GM23248 (cell line): ENCODE measurements at regions not wholly inside any gene's neighbourhood (a gene's known extent, or its start where the extent isn't known, plus 50 kb on each side); places are given as distances from the start of the nearest gene placed in this dataset.

Source experiments
- DNase-seq: peaks from one replicate; pipeline ENCODE4 v3.0.0-alpha.2; 2015
- H2AFZ ChIP-seq: fragments of 200-600 bp; sonication (generic); 2 replicates; pipeline ENCODE4 v1.6.1; 2016; ENCODE audit warnings: antibody characterized with exemption
- H3F3A ChIP-seq: fragments of 200-600 bp; sonication (generic); 2 replicates; pipeline ENCODE4 v1.6.1; 2016; ENCODE audit warnings: mild to moderate bottlenecking, antibody characterized with exemption, mixed run types; ENCODE audit not compliant: insufficient read depth
- H3K27ac ChIP-seq: fragments of 200-600 bp; sonication (generic); 2 replicates; pipeline ENCODE4 v1.5.1; 2016; ENCODE audit warnings: mild to moderate bottlenecking
- H3K27me3 ChIP-seq: fragments of 200-600 bp; sonication (generic); replicated peaks from 2 replicates; pipeline ENCODE4 v1.6.1; 2016; ENCODE audit warnings: mild to moderate bottlenecking; ENCODE audit not compliant: insufficient read depth
- H3K36me3 ChIP-seq: fragments of 200-600 bp; sonication (generic); 2 replicates; pipeline ENCODE4 v1.6.1; 2016; ENCODE audit warnings: low read depth, mild to moderate bottlenecking
- H3K4me1 ChIP-seq: fragments of 200-600 bp; sonication (generic); 2 replicates; pipeline ENCODE4 v1.6.1; 2016; ENCODE audit warnings: mild to moderate bottlenecking; ENCODE audit not compliant: insufficient read depth
- H3K4me2 ChIP-seq: fragments of 200-600 bp; sonication (generic); one replicate; pipeline ENCODE4 v1.6.1; 2016; ENCODE audit warnings: mild to moderate bottlenecking; ENCODE audit not compliant: unreplicated experiment
- H3K4me3 ChIP-seq: fragments of 200-600 bp; sonication (generic); 2 replicates; pipeline ENCODE4 v1.5.1; 2016; ENCODE audit warnings: mild to moderate bottlenecking
- H3K79me2 ChIP-seq: fragments of 200-600 bp; sonication (generic); 2 replicates; pipeline ENCODE4 v1.6.1; 2016; ENCODE audit warnings: mild to moderate bottlenecking; ENCODE audit not compliant: insufficient read depth
- H3K9ac ChIP-seq: fragments of 200-600 bp; sonication (generic); 2 replicates; pipeline ENCODE4 v1.6.1; 2016; ENCODE audit warnings: mild to moderate bottlenecking
- H3K9me2 ChIP-seq: fragments of 200-600 bp; sonication (generic); 2 replicates; pipeline ENCODE4 v1.6.1; 2016; ENCODE audit warnings: mixed run types, mild to moderate bottlenecking, moderate library complexity; ENCODE audit not compliant: insufficient read depth
- H3K9me3 ChIP-seq: fragments of 200-600 bp; sonication (generic); one replicate; pipeline ENCODE4 v1.6.1; 2017; ENCODE audit warnings: low read depth
- H4K20me1 ChIP-seq: fragments of 200-600 bp; sonication (generic); 2 replicates; pipeline ENCODE4 v1.6.0; 2016; ENCODE audit not compliant: insufficient read depth
- EZH2 ChIP-seq: fragments of 200-600 bp; sonication (generic); IDR thresholded peaks from 2 replicates; pipeline ENCODE4 v1.6.1; 2018; ENCODE audit warnings: antibody characterized with exemption, mild to moderate bottlenecking; ENCODE audit not compliant: insufficient read depth, poor library complexity, severe bottlenecking
- EZH2phosphoT487 ChIP-seq: fragments of 200-600 bp; sonication (generic); IDR thresholded peaks from 2 replicates; pipeline ENCODE4 v1.6.1; 2018; ENCODE audit warnings: antibody characterized with exemption, moderate library complexity, mild to moderate bottlenecking, low read depth; ENCODE audit not compliant: insufficient read depth
- whole genome bisulfite sequencing, 2 experiments: methylation state at CpG; one replicate each; pipeline ENCODE4 v1.1.6; 2015 to 2017; ENCODE audit warnings: low lambda C conversion rate in 2 of 2, low coverage in 1 of 2; ENCODE audit errors: missing lambda C conversion rate in 2 of 2; 5-methylcytosine and 5-hydroxymethylcytosine counted together
- in situ Hi-C: fragments of 300-500 bp; cut with MboI; formaldehyde crosslinking; loops from 2 replicates; pipeline ENCODE4 v1.15.0; 2020

DNA sequence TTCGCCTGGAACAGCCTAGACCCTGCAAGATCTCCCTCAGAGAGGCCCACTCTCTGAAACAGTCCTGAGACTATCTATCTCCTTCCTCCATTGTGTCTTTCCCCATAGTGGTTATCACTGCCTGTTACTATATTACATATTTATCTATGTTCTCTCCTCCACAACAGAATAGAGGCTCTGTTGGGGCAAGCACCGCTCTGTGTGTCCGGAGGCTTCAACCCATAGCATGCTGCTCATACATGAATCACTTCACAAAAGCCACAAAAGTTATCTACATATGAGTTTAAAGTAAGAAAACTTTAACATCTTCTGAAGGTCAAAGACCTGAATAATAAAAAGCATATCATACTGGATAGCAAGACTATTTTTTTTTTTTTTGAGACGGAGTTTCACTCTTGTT, 242.1 kb upstream of the HS6ST1 start:
- H4K20me1 ChIP-seq, result no peaks in the 10 kb centered on the region
- no peak overlapping the region for H2AFZ ChIP-seq
- H3K27ac ChIP-seq, result no peak overlapping the region
- H3K79me2 ChIP-seq, result no peaks in the 10 kb centered on the region
- no peaks in the 10 kb centered on the region for H3K9me3 ChIP-seq
- no peak for DNase-seq
- H3F3A ChIP-seq, result peaks cover 35% of the 10 kb centered on the region
- no peaks in the 10 kb centered on the region for H3K9me2 ChIP-seq
- no peak overlapping the region for H3K9ac ChIP-seq
- no peaks in the 10 kb centered on the region for H3K36me3 ChIP-seq
- in situ Hi-C loops, result no loop called here
- H3K27me3 ChIP-seq, result no peaks in the 10 kb centered on the region
- TF ChIP-seq EZH2phosphoT487 (no peak), EZH2 (no peak)
- no peak overlapping the region for H3K4me3 ChIP-seq
- H3K4me1 ChIP-seq, result peaks cover 32% of the 10 kb centered on the region
- no peak overlapping the region for H3K4me2 ChIP-seq
- WGBS, 2 experiments, result 95 to 97% methylated on average over 4 of the region's 4 CpGs

DNA sequence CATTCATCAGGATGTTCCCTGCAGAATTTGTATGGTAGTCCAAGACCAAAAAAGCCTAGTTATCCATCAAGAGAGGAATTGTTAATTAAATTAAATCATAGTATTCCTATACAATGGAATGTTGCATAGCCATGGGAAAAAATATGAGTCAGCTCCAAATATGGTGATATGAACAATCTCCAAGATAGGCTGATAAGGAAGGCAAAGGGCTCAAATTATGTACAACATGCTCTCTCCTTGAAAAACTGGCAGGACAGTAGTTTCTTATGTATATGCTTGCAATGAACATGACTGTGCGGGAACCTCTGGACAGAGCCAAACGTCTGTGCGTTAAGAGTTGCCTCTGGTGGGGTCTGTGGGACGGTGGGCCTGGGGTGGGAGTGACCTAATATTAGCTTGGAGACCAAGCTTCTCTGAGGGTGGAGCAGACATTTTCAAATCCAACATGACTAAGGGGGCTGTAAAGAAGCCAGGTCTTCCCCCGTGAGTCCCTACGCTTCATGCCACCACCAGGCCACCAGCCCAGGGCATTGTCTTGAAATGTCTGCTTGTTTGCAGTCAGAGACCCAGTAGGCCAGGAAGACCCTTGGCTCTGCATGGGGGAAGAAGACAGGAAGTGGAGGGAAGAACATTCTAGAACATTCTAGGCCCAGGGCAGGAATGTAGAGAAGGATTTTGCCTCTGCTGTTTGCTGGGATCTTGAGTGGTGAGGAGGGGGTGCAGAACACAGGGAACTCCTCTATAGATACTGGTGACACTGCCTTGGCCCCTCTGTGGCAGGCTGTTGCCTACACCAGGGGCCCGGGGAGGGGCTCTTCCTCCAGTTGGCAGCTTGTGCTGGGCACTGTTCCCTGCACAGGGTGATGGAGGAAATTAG, 244.0 kb upstream of the HS6ST1 start:
- WGBS, 2 experiments, result 45 to 47% methylated on average over 7 of the region's 7 CpGs
- DNase-seq, result peak; percentile 36
- Histone ChIP-seq H3K27me3 (no peaks in the 10 kb centered on the region), H3K4me2 (peak overlapping the region; percentile 33), H3K36me3 (no peaks in the 10 kb centered on the region), H2AFZ (peak overlapping the region; percentile 17; the same call in 1 of the 2 replicates), H3K9me2 (no peaks in the 10 kb centered on the region), H3K4me3 (no peak overlapping the region), H3K79me2 (no peaks in the 10 kb centered on the region), H3K9ac (peak overlapping the region; percentile 43; the same call in 1 of the 2 replicates), H3K4me1 (peaks cover 32% of the 10 kb centered on the region), H3K9me3 (no peaks in the 10 kb centered on the region), H3F3A (peaks cover 30% of the 10 kb centered on the region), H4K20me1 (no peaks in the 10 kb centered on the region), H3K27ac (peak overlapping the region; percentile 77)
- no peak for TF ChIP-seq EZH2phosphoT487
- no peak for TF ChIP-seq EZH2
- in situ Hi-C loops, result no loop called here

DNA sequence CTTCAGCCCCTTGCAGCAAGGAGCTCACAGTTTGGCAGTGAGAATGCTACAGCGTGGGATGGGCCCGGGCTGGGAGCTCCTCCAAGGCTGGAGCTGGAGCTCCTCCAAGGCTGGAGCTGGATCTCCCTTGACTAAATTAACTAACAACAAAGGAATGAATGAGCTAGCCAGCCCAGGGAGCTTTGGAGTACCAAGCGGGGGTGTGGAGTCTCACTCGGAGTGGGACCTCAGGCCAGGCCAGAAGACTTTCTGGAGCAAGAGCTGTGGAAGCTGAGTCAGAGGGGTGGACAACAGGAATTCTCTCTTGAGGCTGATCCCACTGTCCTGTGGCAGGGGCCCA, 244.7 kb upstream of the HS6ST1 start:
- 0% methylated on average over 4 of the region's 4 CpGs for WGBS, 2 experiments
- peak overlapping the region; percentile 43; the same call in 1 of the 2 replicates for H3K9ac ChIP-seq
- no peaks in the 10 kb centered on the region for H3K36me3 ChIP-seq
- in situ Hi-C loops, result no loop called here
- H3K27me3 ChIP-seq, result no peaks in the 10 kb centered on the region
- no peaks in the 10 kb centered on the region for H3K9me2 ChIP-seq
- no peak overlapping the region for H3K4me3 ChIP-seq
- H3K27ac ChIP-seq, result peak overlapping the region; percentile 77
- H3K79me2 ChIP-seq, result no peaks in the 10 kb centered on the region
- peaks cover 24% of the 10 kb centered on the region for H3F3A ChIP-seq
- DNase-seq, result peak; percentile 99
- H3K4me1 ChIP-seq, result peaks cover 27% of the 10 kb centered on the region
- TF ChIP-seq EZH2 (no peak), EZH2phosphoT487 (no peak)
- no peaks in the 10 kb centered on the region for H3K9me3 ChIP-seq
- H3K4me2 ChIP-seq, result peak overlapping the region; percentile 33
- no peaks in the 10 kb centered on the region for H4K20me1 ChIP-seq
- no peak overlapping the region for H2AFZ ChIP-seq

GRCh38 chr2:128564131-128564530, 245.5 kb upstream of the HS6ST1 start:
- Histone ChIP-seq H2AFZ (no peak overlapping the region), H3K4me2 (peak overlapping the region; percentile 4), H3F3A (peaks cover 18% of the 10 kb centered on the region), H3K9ac (no peak overlapping the region), H3K79me2 (no peaks in the 10 kb centered on the region), H3K36me3 (no peaks in the 10 kb centered on the region), H3K27me3 (no peaks in the 10 kb centered on the region), H3K9me2 (no peaks in the 10 kb centered on the region), H3K27ac (peak overlapping the region; percentile 72), H4K20me1 (no peaks in the 10 kb centered on the region), H3K4me3 (no peak overlapping the region), H3K4me1 (peaks cover 20% of the 10 kb centered on the region), H3K9me3 (no peaks in the 10 kb centered on the region)
- 96 to 100% methylated on average over 4 of the region's 4 CpGs for WGBS, 2 experiments
- no peak for DNase-seq
- no peak for TF ChIP-seq EZH2phosphoT487
- TF ChIP-seq EZH2, result no peak
- in situ Hi-C loops, result no loop called here
